ENCODE measurements at regions not wholly inside any gene's neighbourhood (a gene's known extent, or its start where the extent isn't known, plus 50 kb on each side); places are given as distances from the start of the nearest gene placed in this dataset.
"Not testable (repeated sequence)": the region's sequence is repeated elsewhere in the genome, so short reads cannot be mapped to it uniquely, and the experiment has no call there.

GRCh38 chr10:123323884-123324283 is 169.7 kb downstream of the BUB3 start:
- no peak for DNase-seq

GRCh38 chr10:123325663-123326190 is 171.5 kb downstream of the BUB3 start:
- DNase-seq, result no peak

GRCh38 chr10:123326674-123327073 is 172.5 kb downstream of the BUB3 start:
- DNase-seq, result no peak

- DNase-seq, result no peak
Measured at GRCh38 chr10:123327450-123327849, 173.2 kb downstream of the BUB3 start.

GRCh38 chr10:123327896-123328295 is 173.7 kb downstream of the BUB3 start:
- DNase-seq, result no peak

GRCh38 chr10:123331438-123331837 is 177.2 kb downstream of the BUB3 start:
- DNase-seq, result no peak

- DNase-seq, result no peak
Measured at GRCh38 chr10:123346581-123346980, 192.4 kb downstream of the BUB3 start.

GRCh38 chr10:123348691-123349572 is 194.7 kb downstream of the BUB3 start:
- no peak for DNase-seq

- DNase-seq, result no peak
Measured at GRCh38 chr10:123351715-123352114, 197.5 kb downstream of the BUB3 start.

- no peak for DNase-seq
Measured at GRCh38 chr10:123354521-123354920, 200.3 kb downstream of the BUB3 start.

- DNase-seq, result no peak
Measured at GRCh38 chr10:123355748-123356481, 201.7 kb downstream of the BUB3 start.

GRCh38 chr10:123356799-123357198 is 202.6 kb downstream of the BUB3 start:
- DNase-seq, result no peak

- no peak for DNase-seq
Measured at GRCh38 chr10:123357421-123357930, 203.3 kb downstream of the BUB3 start.

- no peak for DNase-seq
Measured at GRCh38 chr10:123359539-123359938, 205.3 kb downstream of the BUB3 start.

GRCh38 chr10:123361832-123362231 is 207.6 kb downstream of the BUB3 start:
- no peak for DNase-seq

GRCh38 chr10:123367195-123367594 is 213.0 kb downstream of the BUB3 start:
- DNase-seq, result no peak

GRCh38 chr10:123371626-123372025 is 217.4 kb downstream of the BUB3 start:
- DNase-seq, result not testable (repeated sequence)

GRCh38 chr10:123373591-123373990 is 219.4 kb downstream of the BUB3 start:
- DNase-seq, result no peak

GRCh38 chr10:123375097-123375496 is 220.9 kb downstream of the BUB3 start:
- DNase-seq, result no peak

- DNase-seq, result no peak
Measured at GRCh38 chr10:123375738-123376137, 221.5 kb downstream of the BUB3 start.

GRCh38 chr10:123377883-123378282 is 223.7 kb downstream of the BUB3 start:
- no peak for DNase-seq

GRCh38 chr10:123378302-123378701 is 224.1 kb downstream of the BUB3 start:
- DNase-seq, result no peak

GRCh38 chr10:123379156-123379555 is 225.0 kb downstream of the BUB3 start:
- DNase-seq, result no peak

All from activated naive CD4-positive, alpha-beta T cell (primary cell).